ENCODE measurements at regions not wholly inside any gene's neighbourhood (a gene's known extent, or its start where the extent isn't known, plus 50 kb on each side); places are given as distances from the start of the nearest gene placed in this dataset.
"Not testable (repeated sequence)": the region's sequence is repeated elsewhere in the genome, so short reads cannot be mapped to it uniquely, and the experiment has no call there.

GRCh38 chr21:6561168-6561567 lies 3960.2 kb upstream of the TPTE start:
- not testable (repeated sequence) for TF ChIP-seq CTCF, POLR2A (IDR thresholded peaks at IDR 0.05)
